ENCODE measurements at regions not wholly inside any gene's neighbourhood (a gene's known extent, or its start where the extent isn't known, plus 50 kb on each side); places are given as distances from the start of the nearest gene placed in this dataset.

DNA sequence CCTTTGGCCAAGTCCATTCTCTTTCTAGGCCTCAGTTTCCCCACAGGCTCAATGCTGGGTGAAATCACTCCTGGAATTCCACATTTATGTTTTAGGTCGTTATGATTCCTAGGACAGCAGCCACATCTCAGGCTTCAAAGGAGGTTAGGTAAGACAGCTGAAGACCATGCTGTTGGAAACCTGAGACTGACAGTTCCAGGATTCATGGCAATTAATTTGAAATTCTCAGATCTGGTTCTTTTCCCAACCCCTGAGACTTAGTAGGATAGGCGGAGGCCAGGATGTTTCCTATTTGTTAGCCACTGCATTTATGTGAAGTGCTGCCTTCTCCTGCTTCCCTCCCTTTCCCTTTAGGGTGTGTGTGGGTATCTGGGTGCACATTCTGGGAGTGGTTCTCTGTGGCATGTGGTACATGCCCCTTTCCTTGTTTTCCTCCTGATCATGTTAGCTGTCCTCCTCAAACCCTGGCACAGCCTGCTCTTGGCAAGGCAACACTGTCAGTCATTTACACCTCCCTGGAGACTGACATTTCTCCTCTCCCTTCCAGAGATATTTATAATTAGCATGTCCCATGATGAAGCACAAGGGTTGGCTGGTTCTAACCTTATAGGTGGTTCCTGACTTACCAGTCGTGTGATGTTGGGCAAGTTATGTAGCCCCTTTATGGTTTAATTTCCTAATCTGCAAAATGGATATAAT lies 91.4 kb upstream of the SALL1 start:
- H3K9me3 ChIP-seq = no peaks in the 10 kb centered on the region
- intact Hi-C loops (cut with DNase I) = no loop called here
- no peak for DNase-seq
- WGBS, 2 donors = 57 to 76% methylated on average over 3 of the region's 3 CpGs
- no peak for ATAC-seq
- TF ChIP-seq, protein P1, sequence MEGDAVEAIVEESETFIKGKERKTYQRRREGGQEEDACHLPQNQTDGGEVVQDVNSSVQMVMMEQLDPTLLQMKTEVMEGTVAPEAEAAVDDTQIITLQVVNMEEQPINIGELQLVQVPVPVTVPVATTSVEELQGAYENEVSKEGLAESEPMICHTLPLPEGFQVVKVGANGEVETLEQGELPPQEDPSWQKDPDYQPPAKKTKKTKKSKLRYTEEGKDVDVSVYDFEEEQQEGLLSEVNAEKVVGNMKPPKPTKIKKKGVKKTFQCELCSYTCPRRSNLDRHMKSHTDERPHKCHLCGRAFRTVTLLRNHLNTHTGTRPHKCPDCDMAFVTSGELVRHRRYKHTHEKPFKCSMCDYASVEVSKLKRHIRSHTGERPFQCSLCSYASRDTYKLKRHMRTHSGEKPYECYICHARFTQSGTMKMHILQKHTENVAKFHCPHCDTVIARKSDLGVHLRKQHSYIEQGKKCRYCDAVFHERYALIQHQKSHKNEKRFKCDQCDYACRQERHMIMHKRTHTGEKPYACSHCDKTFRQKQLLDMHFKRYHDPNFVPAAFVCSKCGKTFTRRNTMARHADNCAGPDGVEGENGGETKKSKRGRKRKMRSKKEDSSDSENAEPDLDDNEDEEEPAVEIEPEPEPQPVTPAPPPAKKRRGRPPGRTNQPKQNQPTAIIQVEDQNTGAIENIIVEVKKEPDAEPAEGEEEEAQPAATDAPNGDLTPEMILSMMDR (IDR thresholded peaks at IDR 0.05) = no peak
- no peak for TF ChIP-seq POLR2A (IDR thresholded peaks at IDR 0.05)
- peaks cover 14% of the 10 kb centered on the region for H3K4me1 ChIP-seq
- no peak overlapping the region for H3K4me3 ChIP-seq
- no peak overlapping the region for H3K27ac ChIP-seq
- no peaks in the 10 kb centered on the region for H3K36me3 ChIP-seq (replicated peaks in 1 of 2; ENCODE audit: insufficient read depth in 1 of 2, low read depth in 2 of 2)
- peaks cover 0 to 31% of the 10 kb centered on the region in 2 donors for H3K27me3 ChIP-seq

DNA sequence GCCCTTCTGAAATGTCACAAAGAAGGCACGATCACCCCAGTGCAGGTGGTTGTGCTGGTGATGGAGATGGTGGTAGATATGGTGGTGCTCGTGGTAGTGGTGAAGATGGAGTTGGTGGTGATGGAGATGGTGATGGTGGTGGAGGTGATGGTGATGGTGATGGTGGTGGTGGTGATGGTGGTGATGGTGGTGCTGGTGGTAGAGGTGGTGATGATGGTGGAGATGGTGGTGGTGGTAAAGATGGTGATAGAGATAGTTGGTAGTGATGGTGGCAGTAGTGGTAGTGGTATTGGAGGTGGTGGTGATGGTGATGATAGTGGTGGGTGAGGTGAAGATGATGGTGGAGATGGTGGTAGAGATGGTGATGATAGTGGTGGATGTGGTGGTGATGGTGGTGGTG lies 88.1 kb upstream of the SALL1 start:
- H3K36me3 ChIP-seq (replicated peaks in 1 of 2; ENCODE audit: insufficient read depth in 1 of 2, low read depth in 2 of 2) = no peaks in the 10 kb centered on the region
- no peak overlapping the region for H3K27ac ChIP-seq
- no peak for TF ChIP-seq POLR2A (IDR thresholded peaks at IDR 0.05)
- TF ChIP-seq, protein P1 (IDR thresholded peaks at IDR 0.05) = no peak
- H3K4me3 ChIP-seq = no peak overlapping the region
- H3K27me3 ChIP-seq = peaks cover 0 to 11% of the 10 kb centered on the region in 2 donors
- no peaks in the 10 kb centered on the region for H3K9me3 ChIP-seq
- 73 to 79% methylated on average over 2 of the region's 2 CpGs for WGBS, 2 donors
- intact Hi-C loops (cut with DNase I) = no loop called here
- ATAC-seq (no peak), DNase-seq (no peak)
- H3K4me1 ChIP-seq = peaks cover 10% of the 10 kb centered on the region

DNA sequence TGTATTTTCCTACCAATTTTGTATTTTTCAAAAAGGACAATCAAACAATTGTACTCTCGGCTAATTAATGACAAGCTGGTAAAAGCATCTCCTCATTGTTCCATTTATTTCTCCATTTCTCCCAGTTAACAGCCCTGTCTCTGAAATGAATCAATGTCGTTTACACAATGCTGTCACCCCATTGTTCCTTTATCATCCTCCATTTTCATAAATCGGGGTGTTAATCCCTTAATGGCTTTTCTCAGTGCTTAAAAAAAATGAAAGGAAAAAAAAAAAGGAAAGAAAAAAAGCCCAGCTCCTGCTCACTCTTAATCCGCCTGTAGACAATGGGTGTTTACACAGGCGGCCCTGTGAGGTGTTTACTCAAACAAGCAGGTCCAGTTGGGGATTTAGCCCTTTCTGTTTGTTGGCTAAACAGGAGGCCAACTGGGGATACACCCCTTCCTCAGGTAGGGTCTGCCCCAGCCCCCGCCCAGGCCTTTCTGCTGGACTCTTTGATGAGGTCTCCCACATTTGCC lies 86.8 kb upstream of the SALL1 start:
- no peak for DNase-seq
- peaks cover 0 to 11% of the 10 kb centered on the region in 2 donors for H3K27me3 ChIP-seq
- 35 to 38% methylated on average over 6 of the region's 6 CpGs for WGBS, 2 donors

DNA sequence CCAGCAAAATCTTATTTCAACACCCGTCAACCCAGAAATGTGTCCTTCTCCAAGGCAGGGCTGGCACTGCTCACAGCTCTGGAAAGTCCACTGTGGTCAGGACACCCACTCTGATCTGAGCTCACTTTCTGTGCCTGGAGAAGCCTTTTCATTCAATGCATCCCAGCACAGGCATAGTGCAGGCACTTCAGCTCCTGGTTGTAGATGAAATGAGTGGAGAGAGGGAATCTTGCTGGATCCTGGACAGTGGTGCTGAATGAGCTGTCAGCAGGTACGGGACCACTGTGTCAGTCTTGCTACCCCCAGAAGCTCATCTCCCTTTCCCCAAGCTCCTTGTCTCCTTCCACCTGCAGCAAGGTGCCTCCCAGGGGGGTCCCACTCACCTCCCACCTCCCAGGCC lies 86.1 kb upstream of the SALL1 start:
- no peak for ATAC-seq
- no peak for DNase-seq
- no peaks in the 10 kb centered on the region for H3K9me3 ChIP-seq
- peaks cover 0 to 11% of the 10 kb centered on the region in 2 donors for H3K27me3 ChIP-seq
- H3K36me3 ChIP-seq (replicated peaks in 1 of 2; ENCODE audit: insufficient read depth in 1 of 2, low read depth in 2 of 2) = no peaks in the 10 kb centered on the region
- no peaks in the 10 kb centered on the region for H3K4me1 ChIP-seq
- intact Hi-C loops (cut with DNase I) = no loop called here
- 74 to 82% methylated on average over 2 of the region's 2 CpGs for WGBS, 2 donors
- no peak overlapping the region for H3K27ac ChIP-seq
- no peak overlapping the region for H3K4me3 ChIP-seq
- TF ChIP-seq POLR2A (IDR thresholded peaks at IDR 0.05) = no peak
- TF ChIP-seq, protein P1 (IDR thresholded peaks at IDR 0.05) = no peak

More for the DNA sequence above, 86.8 kb upstream of the SALL1 start:
- TF ChIP-seq POLR2A (IDR thresholded peaks at IDR 0.05) = no peak
- TF ChIP-seq, protein P1 (IDR thresholded peaks at IDR 0.05) = no peak
- intact Hi-C loops (cut with DNase I) = no loop called here
- H3K4me3 ChIP-seq = no peak overlapping the region
- no peak for ATAC-seq
- H3K9me3 ChIP-seq = no peaks in the 10 kb centered on the region
- H3K36me3 ChIP-seq (replicated peaks in 1 of 2; ENCODE audit: insufficient read depth in 1 of 2, low read depth in 2 of 2) = no peaks in the 10 kb centered on the region
- no peak overlapping the region for H3K27ac ChIP-seq
- H3K4me1 ChIP-seq = no peaks in the 10 kb centered on the region

DNA sequence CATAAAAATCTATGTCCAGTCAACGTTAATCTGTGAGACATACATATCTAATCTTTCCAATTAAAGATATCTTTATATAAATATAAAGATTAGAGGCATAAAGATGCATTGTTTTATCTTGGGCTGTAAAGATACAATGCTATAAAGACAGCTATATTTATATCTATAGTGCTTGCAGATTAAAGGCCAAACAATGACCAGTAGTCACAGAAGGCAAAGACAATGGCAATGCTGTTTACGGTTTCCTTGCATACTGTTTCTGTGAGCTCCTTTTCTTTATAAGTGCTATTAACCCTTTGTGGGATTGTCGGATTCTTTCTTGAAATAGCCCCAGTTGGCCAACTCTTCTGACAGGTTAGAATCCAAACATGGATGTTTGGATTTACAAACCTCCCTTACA lies 85.5 kb upstream of the SALL1 start:
- intact Hi-C loops (cut with DNase I) = no loop called here
- no peaks in the 10 kb centered on the region for H3K4me1 ChIP-seq
- no peaks in the 10 kb centered on the region for H3K9me3 ChIP-seq
- DNase-seq (no peak), ATAC-seq (no peak)
- no peaks in the 10 kb centered on the region for H3K36me3 ChIP-seq (replicated peaks in 1 of 2; ENCODE audit: insufficient read depth in 1 of 2, low read depth in 2 of 2)
- WGBS, 2 donors = 26 to 33% methylated on average over 3 of the region's 3 CpGs
- TF ChIP-seq, protein P1 (IDR thresholded peaks at IDR 0.05) = no peak
- no peak for TF ChIP-seq POLR2A (IDR thresholded peaks at IDR 0.05)
- H3K4me3 ChIP-seq = no peak overlapping the region
- no peak overlapping the region for H3K27ac ChIP-seq
- H3K27me3 ChIP-seq = peaks cover 0 to 9% of the 10 kb centered on the region in 2 donors
